ENCODE measurements at regions not wholly inside any gene's neighbourhood (a gene's known extent, or its start where the extent isn't known, plus 50 kb on each side); places are given as distances from the start of the nearest gene placed in this dataset.

DNA sequence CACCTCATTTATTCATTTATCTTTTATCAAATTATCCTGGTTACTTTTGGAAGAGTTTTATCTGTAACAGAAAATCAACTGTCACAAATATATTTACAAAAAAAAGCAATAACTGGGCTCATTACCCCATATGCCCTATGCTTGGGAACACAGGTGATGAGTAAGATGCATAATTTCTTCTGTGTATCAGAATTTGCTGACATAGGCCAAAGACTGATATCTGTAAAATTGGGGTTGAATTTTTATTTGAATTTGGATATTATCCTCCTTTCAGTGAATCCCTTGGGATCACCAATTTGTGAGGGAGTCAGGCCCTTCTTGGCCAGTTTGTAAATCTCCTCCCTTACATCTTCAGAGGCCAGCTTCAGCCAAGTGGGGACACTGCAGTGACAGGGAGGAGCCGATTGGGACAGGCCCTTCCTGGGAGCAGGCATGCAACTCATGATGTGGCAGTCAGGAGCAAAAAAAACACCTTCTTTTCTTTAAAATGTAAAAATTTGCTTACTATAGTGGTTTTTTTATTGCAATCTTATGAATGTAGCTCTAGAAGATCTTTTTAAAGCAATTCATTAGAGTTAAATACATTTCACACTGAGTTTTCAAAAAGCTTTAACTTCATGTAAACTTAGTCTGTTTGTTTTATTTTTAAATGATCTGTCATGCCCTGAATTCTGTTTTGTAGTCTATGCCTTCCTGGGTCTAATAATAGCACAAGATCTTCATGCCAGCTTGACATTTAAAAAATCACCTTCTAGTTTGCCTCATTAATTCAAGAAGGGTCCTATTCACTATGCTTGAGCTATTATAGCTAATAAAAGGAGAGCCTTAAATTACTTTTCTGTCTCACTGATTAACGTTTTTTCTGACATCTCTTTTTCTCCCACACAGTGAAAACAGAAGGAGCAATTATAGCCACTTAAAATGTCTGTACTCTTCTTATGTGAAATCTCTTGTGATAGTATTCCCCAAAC, 136.6 kb upstream of the SPRY1 start:
- intact Hi-C loops (cut with micrococcal nuclease; ENCODE audit: unreplicated experiment): no loop called here
- H3K27ac ChIP-seq (ENCODE audit: low read depth, low read length, poor library complexity, severe bottlenecking): no peak overlapping the region
- no peaks in the 10 kb centered on the region for H3K9me3 ChIP-seq (ENCODE audit: low read length)
- no peaks in the 10 kb centered on the region for H3K36me3 ChIP-seq (ENCODE audit: insufficient read depth, low read length)
- no peaks in the 10 kb centered on the region for H4K20me1 ChIP-seq (ENCODE audit: insufficient read depth, low read length)
- ChIA-PET POLR2A (interaction anchor here (0.8 to 2.0 kb wide), 5 partner anchors 11 to 44 kb away, joined by 3 to 5 read pairs (median 3); no protein-coding TSS in a partner anchor), CTCF (ENCODE audit: unreplicated experiment) (no interaction called here)
- no peak overlapping the region for H3K4me3 ChIP-seq (ENCODE audit: low read depth, low read length, poor library complexity, severe bottlenecking)
- no peak overlapping the region for H2AFZ ChIP-seq (ENCODE audit: low read length)
- BruUV-seq (replicated peaks): no TSS peak
- H3K4me1 ChIP-seq (ENCODE audit: insufficient read depth, low read length, poor library complexity, severe bottlenecking): peaks cover 7% of the 10 kb centered on the region
- H3K9me2 ChIP-seq (ENCODE audit: insufficient read depth, low read length): no peaks in the 10 kb centered on the region
- TF ChIP-seq, protein P1, sequence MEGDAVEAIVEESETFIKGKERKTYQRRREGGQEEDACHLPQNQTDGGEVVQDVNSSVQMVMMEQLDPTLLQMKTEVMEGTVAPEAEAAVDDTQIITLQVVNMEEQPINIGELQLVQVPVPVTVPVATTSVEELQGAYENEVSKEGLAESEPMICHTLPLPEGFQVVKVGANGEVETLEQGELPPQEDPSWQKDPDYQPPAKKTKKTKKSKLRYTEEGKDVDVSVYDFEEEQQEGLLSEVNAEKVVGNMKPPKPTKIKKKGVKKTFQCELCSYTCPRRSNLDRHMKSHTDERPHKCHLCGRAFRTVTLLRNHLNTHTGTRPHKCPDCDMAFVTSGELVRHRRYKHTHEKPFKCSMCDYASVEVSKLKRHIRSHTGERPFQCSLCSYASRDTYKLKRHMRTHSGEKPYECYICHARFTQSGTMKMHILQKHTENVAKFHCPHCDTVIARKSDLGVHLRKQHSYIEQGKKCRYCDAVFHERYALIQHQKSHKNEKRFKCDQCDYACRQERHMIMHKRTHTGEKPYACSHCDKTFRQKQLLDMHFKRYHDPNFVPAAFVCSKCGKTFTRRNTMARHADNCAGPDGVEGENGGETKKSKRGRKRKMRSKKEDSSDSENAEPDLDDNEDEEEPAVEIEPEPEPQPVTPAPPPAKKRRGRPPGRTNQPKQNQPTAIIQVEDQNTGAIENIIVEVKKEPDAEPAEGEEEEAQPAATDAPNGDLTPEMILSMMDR (conservative IDR thresholded peaks at IDR 0.05; ENCODE audit: low read length): no peak
- no peak for TF ChIP-seq EZH2phosphoT487 (IDR thresholded peaks at IDR 0.05; ENCODE audit: borderline replicate concordance, low read depth, low read length)
- no peaks in the 10 kb centered on the region for H3K79me2 ChIP-seq (ENCODE audit: insufficient read depth, low read depth, low read length)
- DNase-seq (ENCODE audit: low spot score): no peak
- H3K4me2 ChIP-seq (ENCODE audit: low read length): no peak overlapping the region

DNA sequence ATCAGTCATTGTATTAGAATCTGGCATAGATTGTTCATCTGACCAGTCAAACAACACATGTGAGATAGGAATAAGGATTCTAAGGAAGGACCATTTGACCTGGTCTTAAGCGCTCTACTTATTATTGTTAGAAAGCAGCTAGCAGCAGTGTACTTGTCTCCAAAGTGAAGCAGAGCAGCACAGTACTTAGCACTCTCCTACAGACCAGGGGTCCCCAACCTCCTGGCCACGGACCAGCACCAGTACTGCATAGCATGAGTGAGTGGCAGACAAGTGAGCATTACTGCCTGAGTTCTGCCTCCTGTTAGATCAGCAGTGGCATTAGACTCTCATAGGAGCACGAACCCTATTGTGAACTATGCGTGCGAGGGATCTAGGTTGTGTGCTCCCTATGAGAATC, 135.9 kb upstream of the SPRY1 start:
- H2AFZ ChIP-seq (ENCODE audit: low read length): no peak overlapping the region
- H3K9me3 ChIP-seq (ENCODE audit: low read length): no peaks in the 10 kb centered on the region
- no peaks in the 10 kb centered on the region for H3K79me2 ChIP-seq (ENCODE audit: insufficient read depth, low read depth, low read length)
- BruUV-seq (replicated peaks): no TSS peak
- intact Hi-C loops (cut with micrococcal nuclease; ENCODE audit: unreplicated experiment): no loop called here
- peaks cover 7% of the 10 kb centered on the region for H3K4me1 ChIP-seq (ENCODE audit: insufficient read depth, low read length, poor library complexity, severe bottlenecking)
- no peaks in the 10 kb centered on the region for H4K20me1 ChIP-seq (ENCODE audit: insufficient read depth, low read length)
- H3K4me2 ChIP-seq (ENCODE audit: low read length): no peak overlapping the region
- H3K27ac ChIP-seq (ENCODE audit: low read depth, low read length, poor library complexity, severe bottlenecking): no peak overlapping the region
- ChIA-PET CTCF (ENCODE audit: unreplicated experiment) (no interaction called here), POLR2A (interaction anchor here (0.8 to 2.0 kb wide), 3 partner anchors 12 to 44 kb away, joined by 3 to 5 read pairs (median 3); no protein-coding TSS in a partner anchor)
- H3K9me2 ChIP-seq (ENCODE audit: insufficient read depth, low read length): no peaks in the 10 kb centered on the region
- H3K36me3 ChIP-seq (ENCODE audit: insufficient read depth, low read length): no peaks in the 10 kb centered on the region
- no peak for DNase-seq (ENCODE audit: low spot score)
- TF ChIP-seq EZH2phosphoT487 (IDR thresholded peaks at IDR 0.05; ENCODE audit: borderline replicate concordance, low read depth, low read length): no peak
- TF ChIP-seq, protein P1 (conservative IDR thresholded peaks at IDR 0.05; ENCODE audit: low read length): no peak
- no peak overlapping the region for H3K4me3 ChIP-seq (ENCODE audit: low read depth, low read length, poor library complexity, severe bottlenecking)

DNA sequence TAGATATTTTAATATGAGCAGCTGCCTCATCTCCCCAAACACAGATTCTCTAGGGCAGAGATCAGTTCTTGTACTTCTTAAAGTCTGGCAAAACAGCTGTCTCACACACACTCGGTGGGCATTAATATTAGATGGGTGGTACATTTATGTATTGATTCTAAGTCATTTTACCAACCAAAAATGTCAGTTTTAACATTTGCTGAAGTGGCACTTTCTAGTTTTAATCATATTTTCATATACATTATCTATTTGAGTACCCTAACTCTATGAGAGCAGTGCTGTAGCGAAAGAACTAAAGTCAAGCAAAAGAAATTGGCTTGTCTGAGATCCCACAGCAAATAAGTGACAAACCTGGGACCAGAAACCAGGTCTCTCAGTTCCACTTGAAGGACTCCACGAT, 134.5 kb upstream of the SPRY1 start:
- H3K79me2 ChIP-seq (ENCODE audit: insufficient read depth, low read depth, low read length): no peaks in the 10 kb centered on the region

More for the DNA sequence above, 134.5 kb upstream of the SPRY1 start:
- H3K36me3 ChIP-seq (ENCODE audit: insufficient read depth, low read length): no peaks in the 10 kb centered on the region
- BruUV-seq (replicated peaks): no TSS peak
- no peak for TF ChIP-seq EZH2phosphoT487 (IDR thresholded peaks at IDR 0.05; ENCODE audit: borderline replicate concordance, low read depth, low read length)
- TF ChIP-seq, protein P1 (conservative IDR thresholded peaks at IDR 0.05; ENCODE audit: low read length): no peak
- H4K20me1 ChIP-seq (ENCODE audit: insufficient read depth, low read length): no peaks in the 10 kb centered on the region
- intact Hi-C loops (cut with micrococcal nuclease; ENCODE audit: unreplicated experiment): no loop called here
- H3K4me3 ChIP-seq (ENCODE audit: low read depth, low read length, poor library complexity, severe bottlenecking): no peak overlapping the region
- H3K4me1 ChIP-seq (ENCODE audit: insufficient read depth, low read length, poor library complexity, severe bottlenecking): peaks cover 7% of the 10 kb centered on the region
- H2AFZ ChIP-seq (ENCODE audit: low read length): no peak overlapping the region
- no peak overlapping the region for H3K4me2 ChIP-seq (ENCODE audit: low read length)
- ChIA-PET CTCF (ENCODE audit: unreplicated experiment) (no interaction called here), POLR2A (interaction anchor here (0.6 to 2.0 kb wide), 3 partner anchors 11 to 470 kb away, joined by 3 to 8 read pairs (median 3); no protein-coding TSS in a partner anchor)
- H3K9me2 ChIP-seq (ENCODE audit: insufficient read depth, low read length): no peaks in the 10 kb centered on the region
- no peaks in the 10 kb centered on the region for H3K9me3 ChIP-seq (ENCODE audit: low read length)
- no peak for DNase-seq (ENCODE audit: low spot score)
- H3K27ac ChIP-seq (ENCODE audit: low read depth, low read length, poor library complexity, severe bottlenecking): no peak overlapping the region

Data from OCI-LY7 (cell line).